Neural progenitor cell (in vitro differentiated cells): ENCODE measurements at regions not wholly inside any gene's neighbourhood (a gene's known extent, or its start where the extent isn't known, plus 50 kb on each side); places are given as distances from the start of the nearest gene placed in this dataset.

ENCODE experiments used
- EZH2 ChIP-seq: fragments of 200-600 bp; sonication (generic); IDR thresholded peaks from 2 replicates; pipeline ENCODE4 v1.6.1; 2017; ENCODE audit warnings: antibody characterized with exemption, mild to moderate bottlenecking, moderate library complexity
- TF ChIP-seq, protein P1 (sequence below): fragments of 200-600 bp; sonication (generic); IDR thresholded peaks from 2 replicates; pipeline ENCODE4 v1.5.1; 2017; ENCODE audit warnings: antibody characterized with exemption, mild to moderate bottlenecking

GRCh38 chr20:33917831-33918525, 75.7 kb upstream of the RALY start:
- TF ChIP-seq, protein P1, sequence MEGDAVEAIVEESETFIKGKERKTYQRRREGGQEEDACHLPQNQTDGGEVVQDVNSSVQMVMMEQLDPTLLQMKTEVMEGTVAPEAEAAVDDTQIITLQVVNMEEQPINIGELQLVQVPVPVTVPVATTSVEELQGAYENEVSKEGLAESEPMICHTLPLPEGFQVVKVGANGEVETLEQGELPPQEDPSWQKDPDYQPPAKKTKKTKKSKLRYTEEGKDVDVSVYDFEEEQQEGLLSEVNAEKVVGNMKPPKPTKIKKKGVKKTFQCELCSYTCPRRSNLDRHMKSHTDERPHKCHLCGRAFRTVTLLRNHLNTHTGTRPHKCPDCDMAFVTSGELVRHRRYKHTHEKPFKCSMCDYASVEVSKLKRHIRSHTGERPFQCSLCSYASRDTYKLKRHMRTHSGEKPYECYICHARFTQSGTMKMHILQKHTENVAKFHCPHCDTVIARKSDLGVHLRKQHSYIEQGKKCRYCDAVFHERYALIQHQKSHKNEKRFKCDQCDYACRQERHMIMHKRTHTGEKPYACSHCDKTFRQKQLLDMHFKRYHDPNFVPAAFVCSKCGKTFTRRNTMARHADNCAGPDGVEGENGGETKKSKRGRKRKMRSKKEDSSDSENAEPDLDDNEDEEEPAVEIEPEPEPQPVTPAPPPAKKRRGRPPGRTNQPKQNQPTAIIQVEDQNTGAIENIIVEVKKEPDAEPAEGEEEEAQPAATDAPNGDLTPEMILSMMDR: no peak
- TF ChIP-seq EZH2: no peak
